HG03571 (cell line): ENCODE measurements at regions not wholly inside any gene's neighbourhood (a gene's known extent, or its start where the extent isn't known, plus 50 kb on each side); places are given as distances from the start of the nearest gene placed in this dataset.

Source experiments
- ATAC-seq: cut with Tn5 transposase; IDR thresholded peaks from one replicate; pipeline ENCODE4 v1.9.1; 2021; ENCODE audit not compliant: unreplicated experiment

- ATAC-seq: no peak
Measured at GRCh38 chr5:167952278-167952995, 339.0 kb upstream of the WWC1 start.

- ATAC-seq: no peak
Measured at GRCh38 chr5:167953151-167953798, 338.2 kb upstream of the WWC1 start.

- no peak for ATAC-seq
Measured at GRCh38 chr5:167961731-167962130, 329.7 kb upstream of the WWC1 start.

GRCh38 chr5:167964529-167964928, 326.9 kb upstream of the WWC1 start:
- no peak for ATAC-seq

GRCh38 chr5:167965710-167966109, 325.7 kb upstream of the WWC1 start:
- ATAC-seq: no peak

GRCh38 chr5:167966979-167967378, 324.5 kb upstream of the WWC1 start:
- no peak for ATAC-seq

GRCh38 chr5:167967494-167968177, 323.8 kb upstream of the WWC1 start:
- no peak for ATAC-seq

GRCh38 chr5:167968837-167969236, 322.6 kb upstream of the WWC1 start:
- no peak for ATAC-seq

- no peak for ATAC-seq
Measured at GRCh38 chr5:167969998-167970397, 321.4 kb upstream of the WWC1 start.

GRCh38 chr5:167971706-167972105, 319.7 kb upstream of the WWC1 start:
- no peak for ATAC-seq

- no peak for ATAC-seq
Measured at GRCh38 chr5:167973126-167973525, 318.3 kb upstream of the WWC1 start.

- ATAC-seq: no peak
Measured at GRCh38 chr5:167984951-167985350, 306.5 kb upstream of the WWC1 start.

- no peak for ATAC-seq
Measured at GRCh38 chr5:167985373-167985772, 306.1 kb upstream of the WWC1 start.

- ATAC-seq: no peak
Measured at GRCh38 chr5:167987490-167988280, 303.8 kb upstream of the WWC1 start.

GRCh38 chr5:167992868-167993267, 298.6 kb upstream of the WWC1 start:
- no peak for ATAC-seq

- no peak for ATAC-seq
Measured at GRCh38 chr5:167993771-167994170, 297.7 kb upstream of the WWC1 start.

GRCh38 chr5:167995844-167996425, 295.5 kb upstream of the WWC1 start:
- ATAC-seq: no peak

GRCh38 chr5:167998148-167998767, 293.2 kb upstream of the WWC1 start:
- ATAC-seq: no peak

GRCh38 chr5:167999182-167999581, 292.3 kb upstream of the WWC1 start:
- ATAC-seq: no peak

GRCh38 chr5:168001318-168001717, 290.1 kb upstream of the WWC1 start:
- no peak for ATAC-seq

- no peak for ATAC-seq
Measured at GRCh38 chr5:168002116-168002515, 289.3 kb upstream of the WWC1 start.
